Hindlimb muscle (tissue), 1 donor: ENCODE measurements at regions not wholly inside any gene's neighbourhood (a gene's known extent, or its start where the extent isn't known, plus 50 kb on each side); places are given as distances from the start of the nearest gene placed in this dataset.
"Not testable (repeated sequence)": the region's sequence is repeated elsewhere in the genome, so short reads cannot be mapped to it uniquely, and the experiment has no call there.

ENCODE experiments used
- DNase-seq: peaks from one replicate; pipeline ENCODE4 v3.0.0-alpha.2; 2013

DNA sequence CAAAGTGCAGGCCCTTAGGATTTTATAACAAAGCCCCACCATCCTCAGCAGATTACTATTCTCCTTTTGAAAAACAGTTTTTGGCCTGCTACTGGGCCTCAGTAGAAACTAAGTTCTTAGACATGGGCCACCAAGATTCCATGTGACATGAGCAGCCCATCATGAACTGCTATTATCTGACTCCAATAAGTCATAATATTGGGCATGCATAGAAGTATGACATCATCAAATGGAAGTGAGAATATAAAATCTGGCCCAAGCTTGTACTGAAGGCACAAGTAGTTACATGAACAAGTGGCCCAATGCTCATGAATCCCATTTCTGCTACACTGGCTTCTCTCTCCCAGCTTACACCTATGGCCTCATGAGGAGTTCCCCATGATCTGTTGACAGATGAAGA is 404.8 kb downstream of the EPHA5 start:
- no peak for DNase-seq

DNA sequence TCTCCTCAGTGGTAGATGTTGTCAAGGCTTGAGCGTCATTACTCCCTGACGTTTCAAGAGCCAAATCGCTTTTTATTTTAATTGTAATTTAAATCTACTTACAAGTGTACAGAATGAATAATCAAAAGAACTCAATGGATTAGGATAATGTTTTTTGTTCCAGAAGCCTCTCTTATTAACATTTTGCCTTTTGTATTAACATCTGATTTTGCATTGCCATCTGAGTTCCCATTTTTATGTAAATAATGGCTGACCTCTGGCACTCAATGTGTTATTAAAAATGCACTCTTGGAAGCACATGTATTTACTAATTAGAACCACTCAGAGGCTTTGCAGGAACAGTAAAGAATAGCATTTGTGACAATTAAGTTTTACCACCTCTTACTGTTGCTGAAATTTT is 411.0 kb downstream of the EPHA5 start:
- DNase-seq: no peak

- no peak for DNase-seq
Measured at GRCh38 chr4:65250916-65251315, 419.4 kb downstream of the EPHA5 start.

DNA sequence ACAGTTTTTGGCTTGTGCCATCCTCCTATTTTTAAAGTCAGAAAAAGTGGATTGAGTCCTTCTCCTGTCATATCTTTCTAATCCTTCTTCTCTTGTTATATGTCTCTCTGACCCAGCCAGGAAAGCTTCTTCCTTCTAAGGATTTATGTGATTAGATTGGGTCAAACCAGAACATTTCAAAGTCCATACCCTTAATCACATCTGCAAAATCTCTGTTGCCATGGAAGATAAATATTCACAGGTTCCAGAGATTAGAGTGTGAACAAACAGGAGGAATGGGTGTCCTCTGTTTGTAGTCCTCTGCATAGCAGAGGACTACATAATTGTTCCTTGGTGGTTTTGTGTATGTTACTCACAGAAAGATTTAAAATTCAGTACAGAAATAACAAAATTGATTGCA is 421.2 kb downstream of the EPHA5 start:
- no peak for DNase-seq

- no peak for DNase-seq
Measured at GRCh38 chr4:65242156-65242846, 428.0 kb downstream of the EPHA5 start.

- no peak for DNase-seq
Measured at GRCh38 chr4:65241257-65241997, 428.9 kb downstream of the EPHA5 start.

- DNase-seq: no peak
Measured at GRCh38 chr4:65234061-65234460, 436.2 kb downstream of the EPHA5 start.

- no peak for DNase-seq
Measured at GRCh38 chr4:65227628-65228027, 442.7 kb downstream of the EPHA5 start.

DNA sequence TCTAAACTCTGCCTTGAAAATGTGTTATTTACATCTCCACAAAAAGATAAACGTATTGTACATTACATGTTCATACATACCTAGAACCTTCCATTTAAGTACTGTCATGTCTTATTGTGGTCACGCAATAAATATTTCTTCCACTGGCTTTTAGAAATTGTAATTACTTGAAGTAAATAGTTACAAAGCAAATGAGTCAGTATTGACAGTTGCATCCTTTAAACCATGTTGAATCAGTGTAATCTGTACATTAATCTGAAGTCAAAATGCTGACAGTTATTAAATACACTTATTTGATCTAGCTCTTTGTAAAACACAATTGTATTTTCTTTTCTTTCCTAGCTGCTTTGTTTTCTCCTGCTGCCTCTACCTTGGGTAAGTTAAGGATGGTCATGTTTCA is 446.7 kb downstream of the EPHA5 start:
- DNase-seq: no peak

- DNase-seq: not testable (repeated sequence)
Measured at GRCh38 chr4:65223074-65223473, 447.2 kb downstream of the EPHA5 start.

DNA sequence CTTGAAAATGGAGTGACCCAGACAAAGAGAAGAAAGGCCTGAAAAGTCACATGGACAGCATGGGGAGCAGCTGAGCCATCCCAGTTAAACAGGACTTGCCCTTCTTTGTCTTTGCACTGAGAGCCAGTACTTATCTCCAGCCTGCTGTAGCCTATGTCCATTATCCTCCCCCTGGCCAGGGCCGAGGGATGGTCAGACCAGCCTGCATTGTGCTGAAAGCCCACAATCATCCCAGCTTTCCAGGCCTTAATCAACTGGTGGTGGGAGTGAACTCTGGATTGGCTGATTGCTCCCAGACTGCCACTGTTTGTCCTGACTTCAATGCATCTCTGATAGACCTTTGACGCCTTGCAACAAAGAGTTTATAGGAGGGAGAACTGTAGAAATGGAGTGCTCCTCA is 453.1 kb downstream of the EPHA5 start:
- DNase-seq: no peak

- DNase-seq: no peak
Measured at GRCh38 chr4:65202853-65203236, 467.4 kb downstream of the EPHA5 start.

- no peak for DNase-seq
Measured at GRCh38 chr4:65202165-65202852, 468.0 kb downstream of the EPHA5 start.

DNA sequence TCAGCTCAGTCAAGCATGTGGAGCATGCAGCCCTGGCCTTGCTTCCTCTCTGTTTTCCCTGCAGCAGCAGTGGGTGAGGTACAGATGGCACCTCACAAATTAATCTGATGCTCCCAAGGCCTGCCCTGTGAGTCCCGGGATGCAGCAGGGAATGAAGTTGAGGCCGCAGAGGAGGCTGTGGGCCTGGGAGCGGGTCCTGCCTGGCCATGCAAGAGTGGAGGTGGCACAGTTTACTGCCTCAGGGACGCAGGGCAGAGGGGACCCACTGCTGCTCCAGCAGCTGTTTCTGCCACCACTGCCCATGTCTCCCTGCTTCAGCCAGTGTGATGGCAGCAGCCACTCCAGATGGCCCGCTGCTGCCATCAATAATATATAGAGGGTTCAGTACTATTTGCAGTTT is 474.6 kb downstream of the EPHA5 start:
- DNase-seq: no peak

GRCh38 chr4:65195002-65195401 is 475.3 kb downstream of the EPHA5 start:
- no peak for DNase-seq

- DNase-seq: no peak
Measured at GRCh38 chr4:65193985-65194384, 476.3 kb downstream of the EPHA5 start.

GRCh38 chr4:65190780-65191179 is 479.5 kb downstream of the EPHA5 start:
- DNase-seq: no peak

- DNase-seq: no peak
Measured at GRCh38 chr4:65175585-65175984, 494.7 kb downstream of the EPHA5 start.

DNA sequence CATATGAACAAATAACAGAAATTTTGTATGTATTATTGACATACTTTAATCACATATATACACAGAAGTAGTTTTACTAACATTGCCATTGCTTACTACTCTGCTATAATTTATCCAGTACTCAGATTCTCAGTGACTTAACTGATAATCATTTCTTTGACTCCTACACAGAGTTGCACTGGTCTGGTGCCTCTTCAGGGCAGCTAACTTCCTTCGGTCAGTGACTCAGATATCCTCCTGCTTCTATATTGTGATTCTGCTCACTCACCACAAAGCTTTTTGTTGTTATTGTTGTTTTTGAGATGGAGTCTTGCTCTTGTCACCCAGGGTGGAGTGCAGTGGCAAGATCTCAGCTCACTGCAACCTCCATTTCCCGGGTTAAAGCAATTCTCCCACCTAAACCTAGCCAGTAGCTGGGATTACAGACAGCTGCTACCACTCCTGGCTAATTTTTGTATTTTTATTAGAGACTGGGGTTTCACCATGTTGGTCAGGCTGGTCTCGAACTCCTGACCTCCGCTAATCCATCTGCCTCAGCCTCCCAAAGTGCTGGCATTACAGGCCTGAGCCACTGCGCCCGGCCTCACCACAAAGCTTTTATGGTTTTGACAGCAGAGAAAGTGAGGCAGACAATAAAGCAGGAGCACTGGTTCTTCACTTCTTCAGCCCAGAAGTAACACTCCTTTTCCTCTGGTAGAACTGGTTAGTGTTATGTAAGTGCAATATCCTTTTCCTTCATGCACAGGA is 499.3 kb downstream of the EPHA5 start:
- DNase-seq: no peak

- DNase-seq: no peak
Measured at GRCh38 chr4:65167719-65168118, 502.6 kb downstream of the EPHA5 start.

- DNase-seq: no peak
Measured at GRCh38 chr4:65152205-65152604, 518.1 kb downstream of the EPHA5 start.

DNA sequence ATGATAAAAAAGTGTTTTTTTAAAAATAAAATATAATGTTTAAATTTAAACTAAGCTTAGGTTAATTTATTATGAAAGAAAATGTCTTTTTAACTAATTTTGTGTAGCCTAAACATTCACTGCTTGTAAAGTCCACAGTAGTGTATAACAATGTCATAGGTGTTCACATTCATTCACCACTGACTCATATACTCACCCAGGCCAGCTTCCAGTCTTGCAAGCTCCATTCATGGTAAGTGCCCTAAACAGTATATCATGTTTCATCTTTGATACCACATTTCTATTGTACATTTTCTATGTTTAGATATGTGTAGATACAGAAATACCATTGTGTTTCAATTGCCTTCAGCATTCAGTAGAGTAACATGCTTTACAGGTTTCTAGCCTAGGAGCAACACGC is 530.3 kb downstream of the EPHA5 start:
- no peak for DNase-seq

GRCh38 chr4:65126200-65126599 is 544.1 kb downstream of the EPHA5 start:
- DNase-seq: no peak
